Endodermal cell (in vitro differentiated cells): ENCODE measurements at regions not wholly inside any gene's neighbourhood (a gene's known extent, or its start where the extent isn't known, plus 50 kb on each side); places are given as distances from the start of the nearest gene placed in this dataset.

Experiments used
- DNase-seq: peaks from one replicate; pipeline ENCODE4 v3.0.0-alpha.2; 2017
- H3K27ac ChIP-seq: 2 replicates; pipeline ENCODE4 v1.5.1; 2013; ENCODE audit warnings: mild to moderate bottlenecking, low read depth, low read length, moderate library complexity
- H3K27me3 ChIP-seq: 2 replicates; pipeline ENCODE4 v1.6.1; 2013; ENCODE audit warnings: mild to moderate bottlenecking, low read length, moderate library complexity; ENCODE audit not compliant: insufficient read depth, control insufficient read depth, poor library complexity, severe bottlenecking
- H3K36me3 ChIP-seq: 2 replicates; pipeline ENCODE4 v1.7.0; 2013; ENCODE audit warnings: mild to moderate bottlenecking, low read length, moderate library complexity; ENCODE audit not compliant: control insufficient read depth, insufficient read depth
- H3K4me1 ChIP-seq: one replicate; pipeline ENCODE4 v1.7.0; 2013; ENCODE audit warnings: low read length; ENCODE audit not compliant: control insufficient read depth, insufficient read depth
- H3K4me3 ChIP-seq: 2 replicates; pipeline ENCODE4 v1.5.1; 2013; ENCODE audit warnings: mild to moderate bottlenecking, low read length, moderate library complexity
- H3K9ac ChIP-seq: 2 replicates; pipeline ENCODE4 v1.6.1; 2013; ENCODE audit warnings: mild to moderate bottlenecking, low read length, moderate library complexity; ENCODE audit not compliant: poor library complexity, severe bottlenecking; ENCODE audit errors: extremely low read depth
- H3K9me3 ChIP-seq: 2 replicates; pipeline ENCODE4 v1.6.1; 2013; ENCODE audit warnings: mild to moderate bottlenecking, low read length, moderate library complexity; ENCODE audit not compliant: control insufficient read depth
- H3K27ac Mint-ChIP-seq: 2 replicates; pipeline ENCODE4 v1.8.0; 2020; ENCODE audit warnings: mixed read lengths
- H3K27me3 Mint-ChIP-seq: 2 replicates; pipeline ENCODE4 v1.8.0; 2021; ENCODE audit warnings: mild to moderate bottlenecking, mixed read lengths; ENCODE audit not compliant: insufficient read depth
- H3K36me3 Mint-ChIP-seq: 2 replicates; pipeline ENCODE4 v1.8.0; 2020; ENCODE audit warnings: low read depth, mixed read lengths
- H3K4me1 Mint-ChIP-seq: 2 replicates; pipeline ENCODE4 v1.8.0; 2020; ENCODE audit warnings: mixed read lengths
- H3K4me3 Mint-ChIP-seq: 2 replicates; pipeline ENCODE4 v1.8.0; 2020; ENCODE audit warnings: mild to moderate bottlenecking, moderate library complexity, mixed read lengths
- H3K9me3 Mint-ChIP-seq: 2 replicates; pipeline ENCODE4 v1.8.0; 2020; ENCODE audit warnings: mild to moderate bottlenecking, mixed read lengths
- WGBS, 2 experiments: methylation state at CpG; one replicate each; pipeline versions ENCODE4 v1.1.5 to v1.1.7; 2013; ENCODE audit warnings: missing lambda C conversion rate in 2 of 2, mixed read lengths in 1 of 2; ENCODE audit not compliant: insufficient coverage in 1 of 2, insufficient read length in 1 of 2; 5-methylcytosine and 5-hydroxymethylcytosine counted together
- TF ChIP-seq, protein P1 (sequence below): fragments of 200-600 bp; sonication (generic); conservative IDR thresholded peaks from 2 replicates; pipeline ENCODE4 v1.5.0; 2021; ENCODE audit warnings: antibody characterized with exemption, mild to moderate bottlenecking

DNA sequence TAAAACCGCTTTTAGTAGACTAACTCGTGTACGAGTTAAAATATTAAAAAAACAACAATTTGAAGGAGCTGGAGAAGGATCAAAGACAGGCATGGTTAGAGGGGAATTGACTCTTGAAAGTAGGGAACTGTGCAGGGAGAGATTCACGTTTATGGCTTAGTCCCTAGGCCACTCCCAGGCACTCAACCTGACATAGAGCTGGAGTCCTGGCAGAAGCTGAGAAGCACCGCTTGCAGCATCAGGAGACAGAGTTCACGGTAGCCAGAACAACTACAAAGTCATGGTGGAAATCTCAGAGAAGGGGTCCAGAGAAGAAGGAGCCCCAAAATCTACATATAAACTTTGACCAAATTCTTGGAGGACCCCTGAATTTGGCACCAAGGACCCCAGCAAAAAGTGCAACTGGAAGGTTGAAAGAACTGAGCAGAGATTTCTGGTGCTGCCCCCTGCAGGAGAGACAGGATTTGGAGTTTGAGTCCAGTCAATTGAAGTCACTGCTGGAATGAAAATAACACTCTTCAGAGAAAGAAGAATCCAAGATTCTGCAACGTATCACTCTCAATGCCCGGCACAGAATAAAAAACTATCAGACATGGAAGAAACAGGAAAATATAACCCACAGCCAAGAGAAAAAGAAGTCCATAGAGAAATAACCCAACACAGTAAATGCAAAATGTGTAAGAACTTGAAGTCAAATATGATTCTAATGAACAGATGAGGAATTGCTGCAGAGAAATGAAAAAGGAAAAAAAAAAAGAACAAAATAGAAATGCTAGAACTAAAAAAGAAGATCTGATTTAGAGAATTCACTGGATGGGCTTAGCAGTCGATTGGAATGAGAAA lies 493.3 kb upstream of the PODXL start:
- TF ChIP-seq, protein P1, sequence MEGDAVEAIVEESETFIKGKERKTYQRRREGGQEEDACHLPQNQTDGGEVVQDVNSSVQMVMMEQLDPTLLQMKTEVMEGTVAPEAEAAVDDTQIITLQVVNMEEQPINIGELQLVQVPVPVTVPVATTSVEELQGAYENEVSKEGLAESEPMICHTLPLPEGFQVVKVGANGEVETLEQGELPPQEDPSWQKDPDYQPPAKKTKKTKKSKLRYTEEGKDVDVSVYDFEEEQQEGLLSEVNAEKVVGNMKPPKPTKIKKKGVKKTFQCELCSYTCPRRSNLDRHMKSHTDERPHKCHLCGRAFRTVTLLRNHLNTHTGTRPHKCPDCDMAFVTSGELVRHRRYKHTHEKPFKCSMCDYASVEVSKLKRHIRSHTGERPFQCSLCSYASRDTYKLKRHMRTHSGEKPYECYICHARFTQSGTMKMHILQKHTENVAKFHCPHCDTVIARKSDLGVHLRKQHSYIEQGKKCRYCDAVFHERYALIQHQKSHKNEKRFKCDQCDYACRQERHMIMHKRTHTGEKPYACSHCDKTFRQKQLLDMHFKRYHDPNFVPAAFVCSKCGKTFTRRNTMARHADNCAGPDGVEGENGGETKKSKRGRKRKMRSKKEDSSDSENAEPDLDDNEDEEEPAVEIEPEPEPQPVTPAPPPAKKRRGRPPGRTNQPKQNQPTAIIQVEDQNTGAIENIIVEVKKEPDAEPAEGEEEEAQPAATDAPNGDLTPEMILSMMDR = peak; percentile 92
- Histone ChIP-seq H3K9ac (no peak overlapping the region), H3K4me3 (no peak overlapping the region)

DNA sequence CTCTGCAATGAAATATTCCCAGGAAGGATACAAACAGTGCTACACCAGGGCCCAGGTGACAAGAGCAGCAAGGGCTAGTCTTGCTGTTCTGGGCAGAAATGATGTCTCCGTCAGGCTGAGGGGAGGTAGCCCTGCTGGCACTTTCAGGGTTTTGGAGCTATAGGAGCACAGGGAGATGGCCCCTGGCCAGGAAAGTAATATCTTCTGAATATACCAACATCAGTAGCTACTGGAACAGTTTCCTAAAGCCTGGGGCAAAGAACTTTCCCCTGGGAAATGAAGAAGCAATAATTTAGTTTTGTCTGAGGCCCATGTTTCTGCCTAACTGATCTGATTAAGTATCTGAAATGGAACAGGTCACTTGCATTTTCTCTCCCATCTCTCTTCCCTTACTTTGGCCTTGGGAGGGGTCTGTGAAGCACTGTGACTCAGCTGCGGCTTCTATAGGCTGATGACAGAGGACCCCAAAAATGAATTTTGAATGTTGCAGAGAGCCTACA lies 489.1 kb upstream of the PODXL start:
- H3K9me3 ChIP-seq = peaks cover 6% of the 10 kb centered on the region
- no peak overlapping the region for H3K4me3 Mint-ChIP-seq

More for the DNA sequence above, 493.3 kb upstream of the PODXL start:
- peaks cover 19% of the 10 kb centered on the region for H3K27me3 ChIP-seq
- no peaks in the 10 kb centered on the region for H3K36me3 Mint-ChIP-seq
- DNase-seq = peak; percentile 90
- no peaks in the 10 kb centered on the region for H3K36me3 ChIP-seq
- no peaks in the 10 kb centered on the region for H3K4me1 ChIP-seq
- H3K27me3 Mint-ChIP-seq = peaks cover 2% of the 10 kb centered on the region
- WGBS, 2 experiments = 68 to 71% methylated on average over 4 to 9 of the region's 9 CpGs
- H3K9me3 ChIP-seq = no peaks in the 10 kb centered on the region
- H3K27ac ChIP-seq = no peak overlapping the region
- no peak overlapping the region for H3K4me3 Mint-ChIP-seq
- H3K9me3 Mint-ChIP-seq = no peaks in the 10 kb centered on the region
- no peak overlapping the region for H3K27ac Mint-ChIP-seq
- no peaks in the 10 kb centered on the region for H3K4me1 Mint-ChIP-seq

DNA sequence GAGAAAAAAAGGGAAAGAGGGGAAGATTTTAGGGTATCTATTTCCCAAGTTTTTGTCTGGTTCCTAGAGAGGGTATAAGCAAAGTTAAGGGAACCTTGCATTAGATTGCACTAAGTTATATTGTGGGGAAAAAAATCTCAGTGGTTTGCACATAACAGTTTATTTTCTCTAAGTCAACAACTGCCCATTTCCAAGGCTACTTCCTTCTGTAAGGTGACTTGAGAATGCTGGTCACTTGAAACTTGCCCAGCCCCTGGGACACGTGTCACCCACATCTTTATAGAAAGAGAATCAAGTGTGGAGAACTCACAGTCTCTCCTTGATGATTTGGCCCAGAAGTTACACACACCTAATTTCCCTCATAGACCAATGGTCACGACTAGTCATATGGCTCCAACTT lies 488.6 kb upstream of the PODXL start:
- WGBS, 2 experiments = 80 to 85% methylated on average over 2 of the region's 2 CpGs
- DNase-seq = no peak
- H3K9me3 Mint-ChIP-seq = no peaks in the 10 kb centered on the region
- H3K27ac ChIP-seq = no peak overlapping the region
- no peak overlapping the region for H3K4me3 Mint-ChIP-seq
- no peaks in the 10 kb centered on the region for H3K27me3 Mint-ChIP-seq
- TF ChIP-seq, protein P1 = no peak
- H3K36me3 ChIP-seq = no peaks in the 10 kb centered on the region
- H3K9ac ChIP-seq = no peak overlapping the region
- H3K4me1 ChIP-seq = no peaks in the 10 kb centered on the region
- H3K27ac Mint-ChIP-seq = no peak overlapping the region
- no peak overlapping the region for H3K4me3 ChIP-seq
- peaks cover 12% of the 10 kb centered on the region for H3K27me3 ChIP-seq
- H3K9me3 ChIP-seq = peaks cover 6% of the 10 kb centered on the region
- no peaks in the 10 kb centered on the region for H3K36me3 Mint-ChIP-seq
- no peaks in the 10 kb centered on the region for H3K4me1 Mint-ChIP-seq

More for the DNA sequence above, 489.1 kb upstream of the PODXL start:
- H3K9me3 Mint-ChIP-seq = no peaks in the 10 kb centered on the region
- WGBS, 2 experiments = 91 to 100% methylated on average over 1 to 2 of the region's 2 CpGs
- Histone ChIP-seq H3K4me1 (no peaks in the 10 kb centered on the region), H3K27ac (no peak overlapping the region), H3K36me3 (no peaks in the 10 kb centered on the region), H3K27me3 (peaks cover 12% of the 10 kb centered on the region), H3K9ac (no peak overlapping the region), H3K4me3 (no peak overlapping the region)
- no peaks in the 10 kb centered on the region for H3K27me3 Mint-ChIP-seq
- no peak for DNase-seq
- no peaks in the 10 kb centered on the region for H3K4me1 Mint-ChIP-seq
- no peaks in the 10 kb centered on the region for H3K36me3 Mint-ChIP-seq
- H3K27ac Mint-ChIP-seq = no peak overlapping the region
- TF ChIP-seq, protein P1 = no peak
